Adrenal gland (tissue), 9 donors: ENCODE measurements at regions not wholly inside any gene's neighbourhood (a gene's known extent, or its start where the extent isn't known, plus 50 kb on each side); places are given as distances from the start of the nearest gene placed in this dataset.

Source experiments
- DNase-seq, 7 donors: peaks; one replicate each; pipeline ENCODE4 v3.0.0-alpha.2; 2019 to 2020
- H3K27ac ChIP-seq, 5 donors: fragments of 200-600 bp; sonication (generic) in 4 of 5; 1 replicate in 3 of 5; 2 replicates in 2 of 5; pipeline versions ENCODE4 v1.5.1 to v1.8.0; 2016 to 2020; ENCODE audit warnings: mild to moderate bottlenecking in 1 of 5
- H3K27me3 ChIP-seq: fragments of 200-600 bp; 2 replicates; pipeline ENCODE4 v1.8.0; 2021
- H3K36me3 ChIP-seq, 2 donors: fragments of 200-600 bp; replicated peaks in 1 of 2; 1 replicate in 1 of 2; 2 replicates in 1 of 2; pipeline versions ENCODE4 v1.5.1 to v1.8.0; 2018 to 2022
- H3K4me1 ChIP-seq, 2 donors: fragments of 200-600 bp; replicated peaks in 1 of 2; 1 replicate in 1 of 2; 2 replicates in 1 of 2; pipeline versions ENCODE4 v1.5.1 to v1.8.0; 2018 to 2021
- H3K4me3 ChIP-seq, 4 donors: fragments of 200-600 bp; sonication (generic) in 3 of 4; one replicate each; pipeline ENCODE4 v1.5.1; 2016 to 2018
- H3K9me3 ChIP-seq, 3 donors: fragments of 200-600 bp; sonication (generic) in 1 of 3; replicated peaks in 1 of 3; 1 replicate in 2 of 3; 2 replicates in 1 of 3; pipeline versions ENCODE4 v1.5.1 to v1.8.0; 2016 to 2021
- POLR2A ChIP-seq, 2 donors: fragments of 450-650 bp; IDR thresholded peaks; one replicate each; pipeline ENCODE4 v1.6.1; 2017; ENCODE audit warnings: antibody characterized with exemption in 2 of 2, mild to moderate bottlenecking in 2 of 2, moderate library complexity in 1 of 2
- WGBS, 4 donors: extraction: QIAGEN DNeasy Blood & Tissue Kit in 2 of 4; methylation state at CpG; one replicate each; pipeline versions ENCODE4 v1.1.5 to v1.1.7; 2013 to 2017; 5-methylcytosine and 5-hydroxymethylcytosine counted together
- intact Hi-C, 2 donors: fragments of 100-400 bp; cut with DNase I; formaldehyde crosslinking; loops; one replicate each; pipeline versions ENCODE4 v1.14.1 to v1.15.0; 2022 to 2023
- TF ChIP-seq, protein P1 (sequence below), 6 experiments: fragments of 450-650 bp in 4 of 6; fragments of 200-600 bp in 2 of 6; sonication (generic) in 1 of 6; IDR thresholded peaks; 1 replicate in 5 of 6; 2 replicates in 1 of 6; pipeline versions ENCODE4 v1.5.1 to v1.8.0; 2016 to 2021; ENCODE audit warnings: antibody characterized with exemption in 6 of 6, mild to moderate bottlenecking in 2 of 6, moderate library complexity in 1 of 6
- donor health status: healthy with polysubstance abuse.
- donor health status: Bipolar disorder and iron deficiency.
- donor health status: DM: yes; HTN: yes; CAD: no.
- donor health status: DM: no; HTN: no; CAD: no.
- donor health status: DM: no; HTN: no; CAD: no.

DNA sequence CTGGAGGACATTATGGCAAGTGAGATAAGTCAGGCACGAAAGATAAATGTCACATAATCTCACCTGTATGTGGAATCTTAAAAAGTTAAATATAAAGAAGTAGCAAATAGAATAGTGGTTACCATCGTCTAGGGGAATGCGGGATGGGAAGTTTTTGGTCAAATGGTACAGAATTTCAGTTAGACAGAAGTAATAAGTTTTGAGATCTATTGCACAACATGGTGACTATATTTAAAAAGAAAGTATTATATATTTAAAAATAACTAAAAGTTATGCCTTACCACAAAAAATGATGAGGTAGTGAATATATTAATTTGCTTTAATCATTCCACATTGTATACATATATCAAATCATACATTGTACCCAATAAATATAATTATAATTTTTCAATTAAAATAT is 106.2 kb upstream of the BRINP3 start:
- Histone ChIP-seq H3K27me3 (no peaks in the 10 kb centered on the region), H3K36me3 (no peaks in the 10 kb centered on the region), H3K4me3 (no peak overlapping the region), H3K27ac (no peak overlapping the region), H3K4me1 (no peaks in the 10 kb centered on the region), H3K9me3 (peaks cover 0 to 8% (median 0%) of the 10 kb centered on the region in 3 donors)
- DNase-seq: no peak
- 77 to 88% (median 84%) methylated on average over 3 of the region's 3 CpGs for WGBS, 4 donors
- no peak for TF ChIP-seq POLR2A (IDR thresholded peaks at IDR 0.05)
- TF ChIP-seq, protein P1, sequence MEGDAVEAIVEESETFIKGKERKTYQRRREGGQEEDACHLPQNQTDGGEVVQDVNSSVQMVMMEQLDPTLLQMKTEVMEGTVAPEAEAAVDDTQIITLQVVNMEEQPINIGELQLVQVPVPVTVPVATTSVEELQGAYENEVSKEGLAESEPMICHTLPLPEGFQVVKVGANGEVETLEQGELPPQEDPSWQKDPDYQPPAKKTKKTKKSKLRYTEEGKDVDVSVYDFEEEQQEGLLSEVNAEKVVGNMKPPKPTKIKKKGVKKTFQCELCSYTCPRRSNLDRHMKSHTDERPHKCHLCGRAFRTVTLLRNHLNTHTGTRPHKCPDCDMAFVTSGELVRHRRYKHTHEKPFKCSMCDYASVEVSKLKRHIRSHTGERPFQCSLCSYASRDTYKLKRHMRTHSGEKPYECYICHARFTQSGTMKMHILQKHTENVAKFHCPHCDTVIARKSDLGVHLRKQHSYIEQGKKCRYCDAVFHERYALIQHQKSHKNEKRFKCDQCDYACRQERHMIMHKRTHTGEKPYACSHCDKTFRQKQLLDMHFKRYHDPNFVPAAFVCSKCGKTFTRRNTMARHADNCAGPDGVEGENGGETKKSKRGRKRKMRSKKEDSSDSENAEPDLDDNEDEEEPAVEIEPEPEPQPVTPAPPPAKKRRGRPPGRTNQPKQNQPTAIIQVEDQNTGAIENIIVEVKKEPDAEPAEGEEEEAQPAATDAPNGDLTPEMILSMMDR (IDR thresholded peaks at IDR 0.05): no peak
- intact Hi-C loops: no loop called here

DNA sequence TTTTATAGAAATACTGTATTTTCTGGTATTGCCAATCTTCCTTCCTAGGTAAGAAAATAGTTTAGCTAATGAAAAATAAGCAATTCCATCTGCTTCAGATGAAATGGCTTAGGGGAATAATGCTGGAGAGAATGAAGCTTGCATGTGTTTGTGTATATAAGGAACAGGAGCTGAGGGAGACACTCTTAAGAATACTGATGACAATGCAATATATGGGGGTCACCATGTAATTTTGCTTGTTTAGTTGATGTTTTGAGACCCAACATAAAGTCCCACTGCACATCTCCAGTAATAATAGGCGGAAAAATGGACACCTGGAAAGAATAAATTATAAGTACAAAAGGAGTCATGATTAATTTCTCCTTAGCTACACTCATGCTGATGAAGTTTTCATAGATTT is 110.8 kb upstream of the BRINP3 start:
- DNase-seq: no peak
- Histone ChIP-seq H3K36me3 (no peaks in the 10 kb centered on the region), H3K27me3 (no peaks in the 10 kb centered on the region), H3K27ac (no peak overlapping the region), H3K9me3 (peaks cover 0 to 8% (median 0%) of the 10 kb centered on the region in 3 donors), H3K4me3 (no peak overlapping the region), H3K4me1 (no peaks in the 10 kb centered on the region)
- TF ChIP-seq POLR2A (IDR thresholded peaks at IDR 0.05): no peak
- TF ChIP-seq, protein P1 (IDR thresholded peaks at IDR 0.05): no peak
- intact Hi-C loops: no loop called here
- 53 to 92% (median 70%) methylated on average over 1 of the region's 1 CpG for WGBS, 4 donors

DNA sequence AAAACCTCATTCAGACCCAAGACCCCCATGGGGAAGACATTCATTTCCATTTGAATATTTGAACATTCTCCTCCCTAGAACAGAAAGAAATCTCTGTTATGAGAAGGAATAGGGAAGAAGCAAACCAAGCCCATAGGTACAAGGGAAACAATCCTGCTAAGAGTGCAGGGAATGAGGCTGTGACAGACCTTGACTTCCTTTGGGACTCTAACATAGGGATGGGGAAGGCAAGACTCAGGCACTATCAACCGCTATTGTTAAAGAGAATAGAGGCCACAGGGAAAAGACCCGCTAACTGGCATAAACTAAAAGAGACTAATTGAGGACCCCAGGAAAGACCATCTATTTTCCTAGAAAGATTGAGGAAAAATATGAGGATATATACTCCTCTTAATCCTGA is 117.8 kb upstream of the BRINP3 start:
- Histone ChIP-seq H3K4me3 (no peak overlapping the region), H3K27me3 (no peaks in the 10 kb centered on the region), H3K36me3 (no peaks in the 10 kb centered on the region), H3K27ac (no peak overlapping the region), H3K9me3 (no peaks in the 10 kb centered on the region), H3K4me1 (no peaks in the 10 kb centered on the region)
- intact Hi-C loops: no loop called here
- 79 to 87% (median 82%) methylated on average over 2 of the region's 2 CpGs for WGBS, 4 donors
- no peak for TF ChIP-seq POLR2A (IDR thresholded peaks at IDR 0.05)
- TF ChIP-seq, protein P1 (IDR thresholded peaks at IDR 0.05): no peak
- no peak for DNase-seq

DNA sequence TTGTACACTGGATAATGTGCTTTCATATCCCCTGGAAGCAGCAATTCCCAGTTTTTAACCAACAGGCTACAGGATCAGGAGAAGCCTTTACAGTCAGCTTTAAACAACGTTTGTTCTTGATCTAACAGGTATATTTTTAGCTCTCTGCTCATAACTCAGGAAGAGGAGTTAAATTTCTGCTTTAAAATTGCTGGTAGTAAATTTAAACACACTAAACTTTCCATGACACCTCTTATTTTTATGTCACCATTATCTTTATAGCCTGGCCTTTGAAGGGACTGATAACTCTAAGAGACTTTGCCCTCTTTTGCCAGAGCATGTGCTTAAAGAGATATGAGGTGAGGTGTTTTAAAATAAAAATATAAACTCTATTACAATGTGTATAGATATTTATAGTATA is 119.6 kb upstream of the BRINP3 start:
- intact Hi-C loops: no loop called here
- TF ChIP-seq, protein P1 (IDR thresholded peaks at IDR 0.05): no peak
- TF ChIP-seq POLR2A (IDR thresholded peaks at IDR 0.05): no peak

More for the DNA sequence above, 119.6 kb upstream of the BRINP3 start:
- 4 to 14% (median 13%) methylated on average over 1 of the region's 1 CpG for WGBS, 4 donors
- no peak for DNase-seq
- Histone ChIP-seq H3K4me1 (no peaks in the 10 kb centered on the region), H3K27me3 (no peaks in the 10 kb centered on the region), H3K27ac (no peak overlapping the region), H3K9me3 (no peaks in the 10 kb centered on the region), H3K36me3 (no peaks in the 10 kb centered on the region), H3K4me3 (no peak overlapping the region)
